Sciatic nerve (tissue), 2 donors: ENCODE measurements at regions not wholly inside any gene's neighbourhood (a gene's known extent, or its start where the extent isn't known, plus 50 kb on each side); places are given as distances from the start of the nearest gene placed in this dataset.

Source experiments
- ATAC-seq: fragments of 200-7000 bp; cut with Tn5 transposase; one replicate; pipeline ENCODE4 v1.9.1; 2020; ENCODE audit warnings: mild to moderate bottlenecking, moderate library complexity
- DNase-seq: peaks from one replicate; pipeline ENCODE4 v3.0.0-alpha.2; 2020; ENCODE audit warnings: low spot score
- intact Hi-C: fragments of 100-400 bp; cut with DNase I; formaldehyde crosslinking; loops from one replicate; pipeline ENCODE4 v1.14.2; 2022
- donor health status: DM: no; HTN: no; CAD: no.
- donor health status: DM: no; HTN: no; CAD: no.

- intact Hi-C loops: no loop called here
- peak; percentile 66 for ATAC-seq
- no peak for DNase-seq
These were observed 161.6 kb downstream of the RDH14 start for GRCh38 chr2:18398833-18399232.

DNA sequence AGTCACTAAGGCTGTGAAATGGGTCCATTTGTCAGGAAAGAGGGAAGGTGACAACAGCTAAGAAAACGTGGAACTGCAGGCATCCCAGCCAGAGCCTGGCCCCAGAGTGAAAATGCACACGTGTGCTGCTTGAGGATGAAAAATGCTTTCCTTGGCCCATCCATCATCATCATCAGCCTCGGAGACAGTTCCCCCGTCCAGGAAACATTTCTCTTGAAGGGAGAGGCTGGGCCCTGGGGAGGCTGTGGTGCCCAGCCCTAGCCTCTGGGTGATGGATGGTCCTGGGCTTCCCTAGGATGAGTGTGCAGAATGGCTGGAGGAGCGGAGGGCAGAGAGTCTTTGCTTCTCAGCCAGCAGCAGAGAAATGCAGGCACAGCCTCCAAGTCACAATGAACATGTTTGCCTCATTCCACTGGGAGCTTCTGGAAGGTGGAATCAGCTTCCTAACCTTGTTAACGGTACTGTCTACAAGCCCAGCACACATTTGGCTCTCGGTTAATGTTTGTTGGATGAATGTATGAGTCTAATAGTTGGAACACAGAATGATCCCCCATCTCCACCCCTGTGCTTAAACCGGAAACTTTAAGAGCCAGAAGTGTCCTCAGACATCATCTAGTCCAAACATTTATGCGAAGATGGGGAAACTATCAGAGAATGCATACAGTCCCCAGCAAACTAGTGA, 164.0 kb downstream of the RDH14 start:
- intact Hi-C loops: no loop called here
- ATAC-seq (peak; percentile 55), DNase-seq (no peak)

GRCh38 chr2:18395555-18395954, 164.9 kb downstream of the RDH14 start:
- ATAC-seq (no peak), DNase-seq (no peak)
- intact Hi-C loops: no loop called here

GRCh38 chr2:18387441-18388206, 172.8 kb downstream of the RDH14 start:
- DNase-seq: peak; percentile 89
- intact Hi-C loops: loop anchor here (10.0 kb wide), 1 partner anchor 1477 kb away; no protein-coding TSS in a partner anchor
- peak; percentile 89 for ATAC-seq

GRCh38 chr2:18384242-18384641, 176.2 kb downstream of the RDH14 start:
- DNase-seq (no peak), ATAC-seq (no peak)
- intact Hi-C loops: loop anchor here (10.0 kb wide), 1 partner anchor 1481 kb away; no protein-coding TSS in a partner anchor

DNA sequence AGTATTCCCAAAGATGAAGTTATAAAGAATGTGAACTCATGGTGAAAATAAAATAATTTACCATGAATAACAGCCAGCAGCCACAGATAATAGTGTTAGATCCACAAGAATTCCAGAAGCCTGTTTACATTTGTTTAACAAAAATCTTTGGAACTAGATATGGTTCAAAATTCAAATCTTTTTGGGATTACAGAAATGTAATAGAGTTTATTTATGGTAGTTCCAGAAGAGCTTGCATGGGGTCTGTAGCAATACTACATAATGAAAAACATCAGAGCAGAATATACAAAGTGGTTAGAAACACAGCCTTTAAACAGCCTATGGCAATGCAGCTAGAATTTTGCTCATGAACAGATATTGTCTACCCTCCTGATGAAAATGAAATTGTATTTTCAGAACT, 179.1 kb downstream of the RDH14 start:
- ATAC-seq (no peak), DNase-seq (no peak)
- intact Hi-C loops: loop anchor here (10.0 kb wide), 1 partner anchor 1483 kb away; no protein-coding TSS in a partner anchor

- intact Hi-C loops: loop anchor here (10.0 kb wide), 1 partner anchor 1484 kb away; no protein-coding TSS in a partner anchor
- ATAC-seq (peak; percentile 60), DNase-seq (no peak)
These were observed 180.1 kb downstream of the RDH14 start for GRCh38 chr2:18380321-18380720.

DNA sequence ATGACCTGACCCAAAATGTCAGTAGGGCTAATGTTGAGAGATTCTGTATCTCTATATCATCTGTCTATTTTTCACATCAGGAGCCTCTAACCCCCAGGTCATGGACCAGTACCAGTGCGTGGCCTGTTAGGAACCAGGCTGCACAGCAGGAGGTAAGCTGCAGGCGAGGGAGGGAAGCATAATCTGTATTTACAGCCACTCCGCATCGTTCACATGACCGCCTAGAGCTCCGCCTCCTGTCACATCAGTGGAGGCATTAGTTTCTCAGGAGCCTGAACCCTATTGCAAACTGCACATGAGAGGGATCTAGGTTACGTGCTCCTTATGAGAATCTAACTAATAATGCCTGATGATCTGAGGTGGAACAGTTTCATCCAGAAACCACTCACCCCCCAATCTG, 180.6 kb downstream of the RDH14 start:
- DNase-seq (no peak), ATAC-seq (peak; percentile 35)
- intact Hi-C loops: loop anchor here (10.0 kb wide), 1 partner anchor 1485 kb away; no protein-coding TSS in a partner anchor

DNA sequence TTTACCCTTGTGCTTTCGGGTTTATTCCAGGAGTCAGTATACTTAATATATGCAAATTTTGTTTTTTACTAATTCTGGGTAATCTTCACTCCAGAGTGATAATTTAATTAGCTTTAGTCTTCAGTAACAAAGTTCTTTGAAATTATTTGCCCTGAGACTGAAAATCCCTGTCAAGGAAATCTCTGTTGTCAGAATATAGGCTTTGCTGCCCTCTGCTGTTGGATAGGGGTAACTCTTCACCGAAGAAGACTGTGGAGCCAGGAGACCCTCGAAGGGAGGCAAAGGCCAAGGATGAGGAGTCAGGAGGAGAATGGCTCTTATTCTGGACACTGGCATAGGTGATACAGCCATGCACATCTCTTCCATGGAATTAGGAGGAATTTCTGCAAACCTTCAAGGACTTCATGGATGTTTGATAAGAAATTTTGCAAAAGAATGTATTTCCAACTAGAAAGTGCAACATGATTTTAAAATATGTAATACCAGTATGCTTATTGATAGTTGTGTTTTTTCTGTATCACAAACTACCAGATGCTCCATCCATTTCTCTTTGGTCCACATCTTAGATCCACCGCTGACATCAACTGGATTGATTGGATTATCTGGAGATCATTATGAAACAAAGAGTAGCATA, 182.3 kb downstream of the RDH14 start:
- ATAC-seq: peak; percentile 40
- intact Hi-C loops: no loop called here
- no peak for DNase-seq

DNA sequence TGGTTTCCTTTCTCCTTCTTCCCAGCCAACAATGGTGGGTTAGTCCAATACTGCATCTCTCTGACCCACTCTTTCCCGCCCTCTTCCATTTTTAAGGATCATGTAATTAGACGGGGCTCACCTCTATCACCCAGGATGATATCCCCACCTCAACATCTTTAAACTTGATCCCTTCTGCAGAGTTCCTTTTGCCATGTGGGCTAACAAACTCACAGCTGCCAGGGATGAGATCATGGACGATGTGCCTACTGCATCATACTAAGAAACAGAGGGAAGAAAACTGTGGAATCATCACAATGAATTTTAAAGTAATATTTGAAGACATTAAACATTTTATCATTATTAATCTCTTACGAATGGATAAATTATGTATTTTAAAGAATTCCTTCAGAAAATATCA, 183.5 kb downstream of the RDH14 start:
- DNase-seq (no peak), ATAC-seq (no peak)

DNA sequence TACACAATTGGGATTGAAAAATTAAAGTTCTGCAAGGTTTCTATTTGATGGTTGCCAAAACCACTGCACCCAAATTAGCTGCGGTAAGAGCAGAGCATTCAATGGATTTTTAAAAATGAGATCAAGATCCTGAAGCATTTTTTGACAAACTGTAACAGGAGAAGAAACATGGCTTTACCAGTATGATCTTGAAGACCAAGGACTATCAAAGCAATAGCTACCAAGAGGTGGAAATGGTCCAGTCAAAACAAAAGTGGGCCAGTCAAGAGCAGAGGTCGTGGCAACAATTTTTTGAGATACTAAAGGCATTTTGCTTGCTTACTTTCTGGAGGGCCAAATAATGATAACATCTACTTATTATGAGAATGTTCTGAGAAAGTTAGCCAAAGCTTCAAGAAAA, 186.8 kb downstream of the RDH14 start:
- ATAC-seq (no peak), DNase-seq (no peak)
- intact Hi-C loops: no loop called here

More for the DNA sequence above, 183.5 kb downstream of the RDH14 start:
- intact Hi-C loops: no loop called here

DNA sequence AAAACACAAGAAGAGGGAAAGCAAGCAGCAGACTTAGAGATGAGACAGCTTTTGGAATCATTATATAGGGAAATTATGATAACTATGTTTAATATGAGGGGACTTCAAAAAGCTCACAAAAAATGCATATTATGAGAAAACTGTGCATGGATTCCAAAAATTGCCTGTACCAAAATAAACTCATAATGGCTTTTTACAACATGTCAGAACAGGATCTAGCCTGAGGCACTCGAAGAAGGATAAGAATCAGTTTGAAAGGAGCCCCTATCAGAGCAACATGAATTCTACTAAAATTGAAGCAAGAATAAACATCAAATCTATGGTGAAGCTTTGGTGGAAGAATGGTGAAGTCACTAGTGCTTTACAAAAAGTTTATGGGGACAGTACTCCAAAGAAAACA, 187.4 kb downstream of the RDH14 start:
- ATAC-seq (no peak), DNase-seq (no peak)
- intact Hi-C loops: no loop called here

GRCh38 chr2:18372641-18373040, 187.8 kb downstream of the RDH14 start:
- intact Hi-C loops: no loop called here
- no peak for ATAC-seq

GRCh38 chr2:18369760-18370159, 190.7 kb downstream of the RDH14 start:
- intact Hi-C loops: no loop called here
- ATAC-seq (no peak), DNase-seq (no peak)

More at GRCh38 chr2:18372641-18373040, 187.8 kb downstream of the RDH14 start:
- DNase-seq: no peak

GRCh38 chr2:18368008-18368407, 192.4 kb downstream of the RDH14 start:
- DNase-seq: no peak
- ATAC-seq: no peak
- intact Hi-C loops: no loop called here

GRCh38 chr2:18365342-18365741, 195.1 kb downstream of the RDH14 start:
- intact Hi-C loops: no loop called here
- DNase-seq: no peak
- ATAC-seq: no peak

GRCh38 chr2:18363348-18363747, 197.1 kb downstream of the RDH14 start:
- DNase-seq: no peak
- no peak for ATAC-seq
- intact Hi-C loops: no loop called here

DNA sequence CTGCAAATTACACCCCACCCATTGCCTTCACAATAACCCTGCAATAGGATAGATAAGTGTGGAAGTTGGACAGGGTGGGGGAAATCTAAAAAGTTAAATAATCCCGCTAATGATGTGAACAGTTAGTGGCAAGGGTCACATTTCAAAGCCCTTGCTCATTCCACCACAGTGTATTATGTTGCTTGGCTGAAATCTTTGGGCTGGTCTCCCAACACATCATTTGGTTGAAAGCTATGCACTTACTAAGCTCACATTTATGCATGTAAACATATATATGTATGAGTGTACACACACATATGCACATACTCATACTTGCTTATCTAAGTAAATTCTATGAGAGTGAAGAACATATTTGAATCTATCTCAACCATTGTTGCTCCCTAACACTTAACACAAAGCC, 197.8 kb downstream of the RDH14 start:
- ATAC-seq (no peak), DNase-seq (no peak)
- intact Hi-C loops: no loop called here

DNA sequence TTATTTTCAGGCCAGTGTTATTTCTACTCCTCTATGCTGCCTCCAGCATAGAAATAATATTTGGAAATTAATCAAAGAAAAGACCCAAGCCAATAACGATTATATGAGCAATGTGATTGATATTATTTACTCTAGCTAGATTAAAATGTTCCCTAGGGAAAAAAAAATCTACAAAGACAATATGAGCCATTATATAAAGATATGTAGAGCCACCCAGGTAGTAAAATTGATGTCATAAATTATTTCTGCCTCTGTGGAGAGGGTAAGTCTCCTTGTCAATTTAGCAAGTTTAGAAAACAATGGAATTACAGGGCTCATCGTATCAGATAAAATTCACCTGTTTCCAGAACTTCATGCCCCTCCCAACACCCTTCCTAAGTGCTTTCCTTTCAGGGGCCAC, 202.9 kb downstream of the RDH14 start:
- intact Hi-C loops: no loop called here
- ATAC-seq (no peak), DNase-seq (no peak)

- intact Hi-C loops: no loop called here
- no peak for DNase-seq
- ATAC-seq: no peak
These were observed 203.8 kb downstream of the RDH14 start for GRCh38 chr2:18356676-18357075.
